Osteoblast (primary cell): ENCODE measurements at regions not wholly inside any gene's neighbourhood (a gene's known extent, or its start where the extent isn't known, plus 50 kb on each side); places are given as distances from the start of the nearest gene placed in this dataset.
A peak's percentile ranks its signal among the peaks of the same experiment; 100 is the strongest.

ENCODE experiments used
- DNase-seq: peaks from one replicate; pipeline ENCODE4 v3.0.0; 2011; ENCODE audit warnings: low spot score, mixed read lengths; ENCODE audit not compliant: insufficient read length; ENCODE audit errors: missing footprints
- H2AFZ ChIP-seq: 2 replicates; pipeline ENCODE4 v1.6.0; 2011; ENCODE audit warnings: mild to moderate bottlenecking, low read length
- H3K27ac ChIP-seq: 2 replicates; pipeline ENCODE4 v1.5.1; 2011; ENCODE audit warnings: mild to moderate bottlenecking, low read depth, low read length, moderate library complexity
- H3K27me3 ChIP-seq: 2 replicates; pipeline ENCODE4 v1.6.0; 2012; ENCODE audit warnings: mild to moderate bottlenecking, control low read depth, inconsistent platforms, low read length, moderate library complexity; ENCODE audit not compliant: insufficient read depth
- H3K36me3 ChIP-seq: 2 replicates; pipeline ENCODE4 v1.5.1; 2011; ENCODE audit warnings: mild to moderate bottlenecking, low read length, control low read depth, moderate library complexity; ENCODE audit not compliant: insufficient read depth
- H3K4me1 ChIP-seq: 2 replicates; pipeline ENCODE4 v1.5.1; 2011; ENCODE audit warnings: mild to moderate bottlenecking, low read length, control low read depth, moderate library complexity; ENCODE audit not compliant: insufficient read depth
- H3K4me2 ChIP-seq: 2 replicates; pipeline ENCODE4 v1.6.0; 2011; ENCODE audit warnings: mild to moderate bottlenecking, low read length; ENCODE audit not compliant: insufficient read depth
- H3K4me3 ChIP-seq: fragments of 200-600 bp; sonication (generic); 3 replicates; pipeline ENCODE4 v1.5.1; 2012; ENCODE audit warnings: mild to moderate bottlenecking, low read length, inconsistent platforms; ENCODE audit not compliant: insufficient read depth
- H3K79me2 ChIP-seq: 2 replicates; pipeline ENCODE4 v1.6.0; 2012; ENCODE audit warnings: mild to moderate bottlenecking, low read length, control low read depth, inconsistent platforms; ENCODE audit not compliant: insufficient read depth
- H3K9me3 ChIP-seq: 2 replicates; pipeline ENCODE4 v1.5.1; 2011; ENCODE audit warnings: low read depth, low read length, control low read depth
- H4K20me1 ChIP-seq: 2 replicates; pipeline ENCODE4 v1.6.0; 2012; ENCODE audit warnings: mild to moderate bottlenecking, low read length, control low read depth; ENCODE audit not compliant: insufficient read depth
- TF ChIP-seq, protein P1 (sequence below): IDR thresholded peaks from 2 replicates; pipeline ENCODE4 v1.5.1; 2011; ENCODE audit warnings: mild to moderate bottlenecking, low read depth, low read length, moderate library complexity; ENCODE audit errors: extremely low read depth

DNA sequence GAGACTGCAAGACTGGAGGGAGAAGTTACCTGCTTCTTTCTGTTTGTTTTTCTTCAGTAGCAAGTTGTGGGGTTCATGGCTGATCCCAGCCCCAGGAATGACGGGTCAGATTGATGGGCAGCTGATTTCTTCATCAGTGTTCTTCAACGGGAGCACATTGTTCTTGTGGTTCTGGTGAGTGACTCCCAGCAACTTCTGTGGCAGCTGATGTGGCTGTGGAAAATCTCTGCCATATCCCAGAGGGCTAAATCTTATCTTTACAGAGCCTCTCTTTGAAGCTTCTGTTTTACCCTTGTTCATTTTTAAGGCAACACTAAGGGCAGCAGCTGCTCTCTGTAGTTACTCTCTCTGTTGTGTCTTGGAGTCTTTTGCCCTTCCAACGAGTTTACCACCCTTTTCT lies 710.3 kb downstream of the PRELID2 start:
- Histone ChIP-seq H3K79me2 (no peaks in the 10 kb centered on the region), H3K4me3 (no peak overlapping the region), H3K4me1 (no peaks in the 10 kb centered on the region), H4K20me1 (no peaks in the 10 kb centered on the region), H2AFZ (peak overlapping the region; percentile 64), H3K27me3 (no peaks in the 10 kb centered on the region), H3K4me2 (no peak overlapping the region), H3K27ac (no peak overlapping the region), H3K36me3 (no peaks in the 10 kb centered on the region), H3K9me3 (no peaks in the 10 kb centered on the region)
- TF ChIP-seq, protein P1, sequence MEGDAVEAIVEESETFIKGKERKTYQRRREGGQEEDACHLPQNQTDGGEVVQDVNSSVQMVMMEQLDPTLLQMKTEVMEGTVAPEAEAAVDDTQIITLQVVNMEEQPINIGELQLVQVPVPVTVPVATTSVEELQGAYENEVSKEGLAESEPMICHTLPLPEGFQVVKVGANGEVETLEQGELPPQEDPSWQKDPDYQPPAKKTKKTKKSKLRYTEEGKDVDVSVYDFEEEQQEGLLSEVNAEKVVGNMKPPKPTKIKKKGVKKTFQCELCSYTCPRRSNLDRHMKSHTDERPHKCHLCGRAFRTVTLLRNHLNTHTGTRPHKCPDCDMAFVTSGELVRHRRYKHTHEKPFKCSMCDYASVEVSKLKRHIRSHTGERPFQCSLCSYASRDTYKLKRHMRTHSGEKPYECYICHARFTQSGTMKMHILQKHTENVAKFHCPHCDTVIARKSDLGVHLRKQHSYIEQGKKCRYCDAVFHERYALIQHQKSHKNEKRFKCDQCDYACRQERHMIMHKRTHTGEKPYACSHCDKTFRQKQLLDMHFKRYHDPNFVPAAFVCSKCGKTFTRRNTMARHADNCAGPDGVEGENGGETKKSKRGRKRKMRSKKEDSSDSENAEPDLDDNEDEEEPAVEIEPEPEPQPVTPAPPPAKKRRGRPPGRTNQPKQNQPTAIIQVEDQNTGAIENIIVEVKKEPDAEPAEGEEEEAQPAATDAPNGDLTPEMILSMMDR: no peak
- DNase-seq: no peak

DNA sequence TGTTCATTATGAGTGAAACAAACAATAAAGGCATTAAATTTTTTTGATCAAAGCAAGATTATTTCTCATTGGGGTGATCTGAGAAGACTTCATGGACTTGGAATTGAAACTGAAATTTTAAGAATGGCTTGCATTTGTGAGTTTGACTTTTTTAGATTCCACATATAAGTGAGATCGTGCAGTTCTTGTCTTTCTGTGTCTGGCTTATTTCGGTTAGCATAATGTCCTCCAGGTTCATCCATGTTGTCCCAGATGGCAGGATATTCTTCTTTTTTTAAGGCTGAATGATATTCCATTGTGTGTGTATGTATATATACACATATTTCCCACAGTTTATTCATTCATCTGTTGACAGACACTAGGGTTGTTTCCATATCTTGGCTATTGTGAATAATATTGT lies 716.5 kb downstream of the PRELID2 start:
- Histone ChIP-seq H3K27me3 (no peaks in the 10 kb centered on the region), H4K20me1 (no peaks in the 10 kb centered on the region), H3K36me3 (no peaks in the 10 kb centered on the region), H3K27ac (no peak overlapping the region), H3K79me2 (no peaks in the 10 kb centered on the region), H3K4me1 (no peaks in the 10 kb centered on the region), H3K4me3 (no peak overlapping the region), H2AFZ (no peak overlapping the region), H3K4me2 (no peak overlapping the region), H3K9me3 (no peaks in the 10 kb centered on the region)
- no peak for DNase-seq
- TF ChIP-seq, protein P1: no peak

DNA sequence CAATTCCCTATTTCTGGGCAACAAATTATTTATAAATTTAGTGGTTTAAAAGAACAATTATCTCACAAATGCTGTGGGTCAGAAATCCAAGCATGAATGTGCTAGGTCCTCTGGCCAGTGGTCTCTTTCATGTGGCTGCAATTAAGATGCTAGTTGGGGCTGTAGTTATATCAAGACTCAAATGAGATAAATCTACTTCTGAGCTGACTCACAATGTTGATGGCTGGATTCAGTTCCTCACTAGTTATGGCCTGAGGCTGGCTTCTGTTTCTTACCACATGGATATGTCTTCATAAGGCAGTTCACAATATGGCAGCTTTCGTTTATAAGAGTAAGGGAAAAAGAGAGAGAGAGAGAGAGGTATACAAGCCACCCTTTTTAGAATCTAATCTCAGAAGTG lies 717.0 kb downstream of the PRELID2 start:
- TF ChIP-seq, protein P1: no peak
- Histone ChIP-seq H3K27ac (no peak overlapping the region), H3K27me3 (no peaks in the 10 kb centered on the region), H3K79me2 (no peaks in the 10 kb centered on the region), H3K4me1 (no peaks in the 10 kb centered on the region), H3K4me2 (no peak overlapping the region), H3K4me3 (no peak overlapping the region), H3K36me3 (no peaks in the 10 kb centered on the region), H4K20me1 (no peaks in the 10 kb centered on the region), H2AFZ (no peak overlapping the region), H3K9me3 (no peaks in the 10 kb centered on the region)
- DNase-seq: no peak

DNA sequence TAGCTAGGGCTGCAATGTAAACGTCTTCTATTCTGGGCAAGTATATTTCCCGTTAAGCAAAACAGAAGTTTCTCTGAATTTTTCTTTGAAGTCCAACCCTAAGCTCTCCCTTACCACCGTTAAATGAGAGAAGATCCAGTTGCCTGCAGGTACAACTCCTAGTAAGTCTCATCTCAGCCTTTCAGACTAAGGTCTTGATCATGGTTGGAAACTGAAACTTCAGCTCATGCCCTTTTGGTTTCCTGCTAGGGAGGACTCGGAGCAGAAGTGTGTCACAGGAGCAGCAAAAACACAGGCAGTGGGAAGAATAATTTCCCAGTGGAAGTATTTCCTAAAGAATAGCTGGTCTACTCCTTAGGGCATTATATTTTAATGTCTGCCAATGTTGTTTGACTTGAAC lies 717.9 kb downstream of the PRELID2 start:
- DNase-seq: no peak
- no peak overlapping the region for H3K4me3 ChIP-seq
- no peak overlapping the region for H3K4me2 ChIP-seq
- no peaks in the 10 kb centered on the region for H3K9me3 ChIP-seq
- H3K36me3 ChIP-seq: no peaks in the 10 kb centered on the region
- H3K27me3 ChIP-seq: no peaks in the 10 kb centered on the region
- H3K4me1 ChIP-seq: no peaks in the 10 kb centered on the region
- H3K79me2 ChIP-seq: no peaks in the 10 kb centered on the region
- no peaks in the 10 kb centered on the region for H4K20me1 ChIP-seq
- TF ChIP-seq, protein P1: no peak
- peak overlapping the region; percentile 34 for H2AFZ ChIP-seq
- H3K27ac ChIP-seq: no peak overlapping the region
